Coronary artery (tissue), 2 donors: ENCODE measurements at regions not wholly inside any gene's neighbourhood (a gene's known extent, or its start where the extent isn't known, plus 50 kb on each side); places are given as distances from the start of the nearest gene placed in this dataset.
"Not testable (repeated sequence)": the region's sequence is repeated elsewhere in the genome, so short reads cannot be mapped to it uniquely, and the experiment has no call there.

ENCODE experiments used
- DNase-seq: peaks from one replicate; pipeline ENCODE4 v3.0.0-alpha.2; 2017; ENCODE audit warnings: low spot score
- H3K27ac ChIP-seq, 2 donors: fragments of 200-600 bp; sonication (generic); one replicate each; pipeline ENCODE4 v1.5.1; 2016 to 2019
- H3K4me3 ChIP-seq: fragments of 200-600 bp; sonication (generic); 2 replicates; pipeline ENCODE4 v1.5.1; 2016; ENCODE audit warnings: mild to moderate bottlenecking, moderate library complexity
- TF ChIP-seq, protein P1 (sequence below): fragments of 200-600 bp; sonication (generic); IDR thresholded peaks from one replicate; pipeline ENCODE4 v1.5.1; 2019; ENCODE audit warnings: antibody characterized with exemption

DNA sequence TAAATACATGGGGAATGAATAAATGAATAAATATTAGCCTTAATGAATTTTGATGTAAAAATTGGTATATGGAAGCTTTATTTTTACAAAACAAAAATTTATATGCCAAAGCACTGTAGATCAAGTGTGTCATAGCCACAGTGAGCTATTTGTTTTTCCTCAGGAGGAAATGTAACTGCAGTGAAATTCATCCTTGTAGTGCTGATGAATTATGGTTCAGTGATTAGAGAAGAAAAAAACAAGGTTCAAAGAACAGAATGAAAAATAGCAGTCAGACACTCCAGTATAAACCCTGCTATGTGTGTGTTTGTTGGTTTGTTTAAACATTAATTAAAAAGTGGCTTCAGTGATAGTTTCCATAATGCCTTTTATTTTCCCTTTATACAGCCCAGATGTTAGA lies 228.0 kb upstream of the GPR149 start:
- no peak for DNase-seq
- Histone ChIP-seq H3K27ac (no peak overlapping the region), H3K4me3 (no peak overlapping the region)
- TF ChIP-seq, protein P1, sequence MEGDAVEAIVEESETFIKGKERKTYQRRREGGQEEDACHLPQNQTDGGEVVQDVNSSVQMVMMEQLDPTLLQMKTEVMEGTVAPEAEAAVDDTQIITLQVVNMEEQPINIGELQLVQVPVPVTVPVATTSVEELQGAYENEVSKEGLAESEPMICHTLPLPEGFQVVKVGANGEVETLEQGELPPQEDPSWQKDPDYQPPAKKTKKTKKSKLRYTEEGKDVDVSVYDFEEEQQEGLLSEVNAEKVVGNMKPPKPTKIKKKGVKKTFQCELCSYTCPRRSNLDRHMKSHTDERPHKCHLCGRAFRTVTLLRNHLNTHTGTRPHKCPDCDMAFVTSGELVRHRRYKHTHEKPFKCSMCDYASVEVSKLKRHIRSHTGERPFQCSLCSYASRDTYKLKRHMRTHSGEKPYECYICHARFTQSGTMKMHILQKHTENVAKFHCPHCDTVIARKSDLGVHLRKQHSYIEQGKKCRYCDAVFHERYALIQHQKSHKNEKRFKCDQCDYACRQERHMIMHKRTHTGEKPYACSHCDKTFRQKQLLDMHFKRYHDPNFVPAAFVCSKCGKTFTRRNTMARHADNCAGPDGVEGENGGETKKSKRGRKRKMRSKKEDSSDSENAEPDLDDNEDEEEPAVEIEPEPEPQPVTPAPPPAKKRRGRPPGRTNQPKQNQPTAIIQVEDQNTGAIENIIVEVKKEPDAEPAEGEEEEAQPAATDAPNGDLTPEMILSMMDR: no peak

DNA sequence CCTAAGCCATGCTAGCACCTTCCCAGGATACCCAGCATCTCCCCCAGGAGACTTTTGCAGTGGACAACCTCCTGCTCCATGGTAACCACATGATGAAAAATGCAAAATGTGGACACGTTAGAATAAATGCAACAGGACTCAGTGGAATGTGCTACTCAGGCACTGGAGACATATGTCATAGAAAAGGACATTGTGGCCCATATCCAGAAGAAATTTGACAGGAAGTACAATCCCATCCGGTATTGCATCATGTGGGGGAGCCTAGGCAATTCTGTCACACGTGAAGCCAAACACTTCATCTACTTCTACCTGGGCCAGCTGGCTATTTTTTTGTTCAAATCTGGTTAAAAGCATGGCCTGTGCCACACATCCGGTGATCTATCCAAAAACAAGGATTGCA lies 227.2 kb upstream of the GPR149 start:
- TF ChIP-seq, protein P1: no peak
- Histone ChIP-seq H3K4me3 (no peak overlapping the region), H3K27ac (no peak overlapping the region)
- DNase-seq: no peak

DNA sequence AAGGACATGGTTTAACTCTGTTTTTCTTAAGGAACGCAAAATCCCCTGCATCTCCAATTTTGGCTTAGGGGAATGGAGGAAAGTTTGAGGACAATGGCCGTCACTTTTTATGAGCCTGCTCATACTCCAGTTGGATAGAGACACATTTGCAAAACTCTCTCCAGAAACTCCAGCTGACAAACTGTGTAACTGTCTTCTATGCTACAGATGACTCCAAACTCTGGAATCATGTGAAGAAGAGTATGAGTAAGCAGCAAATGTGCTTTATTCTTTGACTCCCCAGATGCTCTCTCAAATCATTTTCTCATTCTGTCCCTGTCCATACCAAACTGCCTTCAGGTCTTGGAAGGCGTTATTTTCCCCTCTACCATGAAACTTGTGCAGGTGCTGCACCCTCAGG lies 226.5 kb upstream of the GPR149 start:
- DNase-seq: no peak
- H3K27ac ChIP-seq: no peak overlapping the region
- no peak overlapping the region for H3K4me3 ChIP-seq
- TF ChIP-seq, protein P1: no peak

DNA sequence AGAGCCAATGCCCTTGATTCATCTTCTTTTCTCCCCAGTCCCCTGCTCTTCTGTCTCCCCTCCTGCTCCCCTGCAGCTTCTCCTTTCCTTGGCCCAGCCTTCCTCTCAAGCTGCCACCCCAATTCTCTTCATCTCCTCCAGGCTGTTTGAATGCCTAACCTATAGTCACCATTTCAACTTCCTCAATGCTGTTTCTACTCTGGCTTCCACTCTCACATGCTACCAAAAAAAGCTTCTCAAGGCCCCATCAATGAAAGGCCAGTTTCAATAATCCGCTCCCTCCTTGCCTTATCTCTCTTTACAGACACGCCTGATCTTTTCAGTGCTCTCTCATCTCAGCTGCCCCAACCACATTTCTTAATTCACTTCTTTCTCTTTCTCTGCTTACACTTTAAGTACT lies 212.2 kb upstream of the GPR149 start:
- H3K4me3 ChIP-seq: no peak overlapping the region
- H3K27ac ChIP-seq: no peak overlapping the region
- TF ChIP-seq, protein P1: no peak
- DNase-seq: no peak

DNA sequence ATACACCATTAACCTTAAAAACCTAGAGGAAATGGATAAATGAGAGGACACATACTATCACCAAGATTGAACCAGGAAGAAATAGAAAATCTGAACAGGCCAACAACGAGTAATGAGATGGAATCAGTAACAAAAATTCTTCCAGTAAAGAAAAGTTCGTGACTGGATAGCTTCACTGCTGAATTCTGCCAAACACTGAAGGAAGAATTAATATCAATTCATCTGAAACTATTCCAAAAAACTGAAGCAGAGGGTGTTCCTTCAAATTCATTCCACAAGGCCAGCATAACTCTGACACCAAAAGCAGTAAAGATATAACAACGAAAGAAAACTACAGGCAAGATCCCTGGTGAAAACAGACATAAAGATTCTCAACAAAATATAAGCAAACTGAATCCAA lies 195.8 kb upstream of the GPR149 start:
- H3K4me3 ChIP-seq: no peak overlapping the region
- TF ChIP-seq, protein P1: no peak
- no peak overlapping the region for H3K27ac ChIP-seq
- no peak for DNase-seq

DNA sequence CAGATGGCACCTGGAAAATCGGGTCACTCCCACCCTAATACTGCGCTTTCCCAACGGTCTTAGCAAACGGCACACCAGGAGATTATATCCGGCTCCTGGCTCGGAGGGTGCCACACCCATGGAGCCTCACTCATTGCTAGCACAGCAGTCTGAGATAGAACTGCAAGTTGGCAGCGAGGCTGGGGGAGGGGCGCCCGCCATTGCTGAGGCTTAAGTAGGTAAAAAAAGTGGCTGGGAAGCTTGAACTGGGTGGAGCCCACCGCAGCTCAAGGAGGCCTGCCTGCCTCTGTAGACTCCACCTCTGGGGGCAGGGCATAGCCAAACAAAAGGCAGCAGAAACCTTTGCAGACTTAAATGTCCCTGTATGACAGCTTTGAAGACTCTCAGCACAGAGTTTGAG lies 189.6 kb upstream of the GPR149 start:
- not testable (repeated sequence) for H3K27ac ChIP-seq, DNase-seq, H3K4me3 ChIP-seq

DNA sequence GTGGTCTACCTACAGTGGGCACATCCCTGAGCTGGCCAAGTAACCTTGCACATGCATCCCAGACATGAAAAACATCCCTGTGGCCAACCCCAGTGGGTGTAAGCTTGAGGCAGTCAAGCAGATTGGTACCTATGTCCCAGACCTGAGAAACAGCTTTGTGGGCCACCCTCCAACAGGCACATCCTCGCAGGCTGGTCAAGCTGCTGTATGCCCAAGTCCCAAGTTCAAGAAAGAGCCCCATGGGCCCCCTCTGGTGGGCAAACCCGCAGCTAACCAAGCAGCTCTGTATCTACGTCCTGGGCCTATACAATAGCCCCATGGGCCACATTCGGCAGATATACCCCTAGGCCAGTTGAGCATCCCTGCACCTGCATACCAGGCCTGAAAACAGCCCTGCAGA lies 186.3 kb upstream of the GPR149 start:
- Histone ChIP-seq H3K4me3 (no peak overlapping the region), H3K27ac (no peak overlapping the region)
- no peak for DNase-seq
- TF ChIP-seq, protein P1: no peak

DNA sequence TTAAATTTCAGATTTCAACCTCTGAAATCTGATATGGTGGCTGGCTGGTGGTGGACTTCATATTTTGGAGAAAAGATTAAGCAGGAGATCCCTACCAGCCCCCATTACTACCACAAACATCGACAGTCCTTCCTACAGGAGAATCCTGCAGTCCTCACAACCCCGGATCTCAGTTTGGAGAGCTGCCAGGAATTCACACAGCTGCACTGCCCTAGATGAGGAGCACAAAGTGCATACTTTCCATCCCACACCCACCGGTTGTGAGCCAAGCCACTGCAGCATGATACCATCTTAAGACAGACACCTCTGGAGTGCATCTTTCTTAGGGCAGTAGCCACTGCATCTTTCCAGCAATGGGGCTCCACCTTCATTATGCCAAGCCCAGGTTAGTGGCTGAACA lies 185.5 kb upstream of the GPR149 start:
- DNase-seq: no peak
- no peak overlapping the region for H3K27ac ChIP-seq
- TF ChIP-seq, protein P1: no peak
- H3K4me3 ChIP-seq: no peak overlapping the region
